Left ventricle myocardium superior (tissue), 1 donor: ENCODE measurements at regions not wholly inside any gene's neighbourhood (a gene's known extent, or its start where the extent isn't known, plus 50 kb on each side); places are given as distances from the start of the nearest gene placed in this dataset.

Experiments used
- ATAC-seq: fragments of 200-7000 bp; cut with Tn5 transposase; one replicate; pipeline ENCODE4 v1.9.1; 2020; ENCODE audit warnings: mild to moderate bottlenecking, moderate library complexity
- DNase-seq: peaks from one replicate; pipeline ENCODE4 v3.0.0-alpha.2; 2020
- intact Hi-C: fragments of 100-400 bp; cut with micrococcal nuclease; formaldehyde crosslinking; loops from one replicate; pipeline ENCODE4 v1.11.0; 2022
- donor health status: DM: no; HTN: yes; CAD: no; lungs with severe emphysema.

DNA sequence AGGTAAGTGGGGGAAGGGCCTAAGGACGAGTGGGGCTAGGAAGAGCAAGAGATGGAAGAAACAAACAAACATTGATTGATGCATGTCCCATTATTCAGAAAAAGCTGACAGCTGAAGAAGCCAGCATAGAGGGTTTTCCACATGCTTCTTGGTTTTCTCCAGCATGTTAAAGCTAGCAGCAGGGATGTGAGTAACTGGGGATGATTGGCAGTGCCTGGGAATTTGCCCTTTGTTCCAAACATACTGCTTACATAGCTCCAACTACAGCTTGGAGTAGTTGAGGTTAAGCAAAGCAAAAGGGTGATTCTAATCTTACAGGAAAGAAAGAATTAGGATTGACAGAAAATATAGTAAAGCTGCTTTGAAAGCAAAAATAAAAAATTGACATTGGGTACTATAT is 68.0 kb upstream of the IFNG-AS1 start:
- ATAC-seq (no peak), DNase-seq (no peak)
- intact Hi-C loops: no loop called here

- DNase-seq: no peak
- intact Hi-C loops: no loop called here
Measured at GRCh38 chr12:67922245-67922644, 67.0 kb upstream of the IFNG-AS1 start.

GRCh38 chr12:67925077-67925476 is 64.2 kb upstream of the IFNG-AS1 start:
- intact Hi-C loops: no loop called here
- ATAC-seq (no peak), DNase-seq (no peak)

More at GRCh38 chr12:67922245-67922644, 67.0 kb upstream of the IFNG-AS1 start:
- no peak for ATAC-seq

DNA sequence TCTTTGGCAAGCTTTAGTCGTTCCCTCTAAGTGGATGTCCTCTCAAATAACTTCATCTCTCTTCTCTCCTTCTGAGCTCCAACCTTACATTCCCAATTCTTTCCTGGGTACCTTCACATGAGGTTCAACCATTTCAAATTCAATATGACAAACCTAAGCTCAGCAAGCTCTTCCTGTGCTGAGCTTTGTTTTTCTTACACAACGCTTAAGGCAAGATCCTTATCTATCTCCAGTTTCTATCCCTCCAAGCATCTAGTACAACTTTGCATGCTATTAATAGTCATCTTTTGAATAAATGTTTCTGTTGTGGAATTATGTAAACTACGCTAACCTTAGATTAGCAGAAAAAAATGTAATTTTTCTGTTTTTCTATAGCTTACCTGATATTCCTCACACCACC is 63.7 kb upstream of the IFNG-AS1 start:
- DNase-seq (no peak), ATAC-seq (no peak)
- intact Hi-C loops: no loop called here

- ATAC-seq (peak; percentile 60), DNase-seq (no peak)
- intact Hi-C loops: no loop called here
Measured at GRCh38 chr12:67926063-67926462, 63.2 kb upstream of the IFNG-AS1 start.

GRCh38 chr12:67927324-67927723 is 61.9 kb upstream of the IFNG-AS1 start:
- DNase-seq: no peak
- intact Hi-C loops: no loop called here
- no peak for ATAC-seq

DNA sequence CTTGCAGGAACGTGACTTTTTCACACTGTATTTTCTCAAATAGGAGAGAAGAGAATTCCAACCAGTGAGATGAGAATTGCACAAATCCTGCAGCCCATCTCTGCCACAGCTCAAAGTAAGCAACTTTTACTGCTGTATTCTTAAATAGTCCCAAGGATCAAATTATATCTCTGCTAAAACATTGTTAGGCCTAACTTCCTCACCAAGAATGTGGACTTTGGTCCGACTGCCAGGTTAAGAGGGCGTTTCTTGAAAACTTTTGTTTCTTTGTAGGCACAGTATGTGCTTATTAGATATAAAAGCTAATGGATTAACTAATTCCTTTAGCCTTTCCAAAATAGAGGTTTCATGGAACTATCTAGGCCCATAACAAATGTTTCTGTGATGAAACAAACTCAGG is 61.4 kb upstream of the IFNG-AS1 start:
- DNase-seq: no peak
- ATAC-seq: no peak
- intact Hi-C loops: no loop called here

- peak; percentile 78 for ATAC-seq
- no peak for DNase-seq
- intact Hi-C loops: no loop called here
Measured at GRCh38 chr12:67928621-67929383, 60.4 kb upstream of the IFNG-AS1 start.

DNA sequence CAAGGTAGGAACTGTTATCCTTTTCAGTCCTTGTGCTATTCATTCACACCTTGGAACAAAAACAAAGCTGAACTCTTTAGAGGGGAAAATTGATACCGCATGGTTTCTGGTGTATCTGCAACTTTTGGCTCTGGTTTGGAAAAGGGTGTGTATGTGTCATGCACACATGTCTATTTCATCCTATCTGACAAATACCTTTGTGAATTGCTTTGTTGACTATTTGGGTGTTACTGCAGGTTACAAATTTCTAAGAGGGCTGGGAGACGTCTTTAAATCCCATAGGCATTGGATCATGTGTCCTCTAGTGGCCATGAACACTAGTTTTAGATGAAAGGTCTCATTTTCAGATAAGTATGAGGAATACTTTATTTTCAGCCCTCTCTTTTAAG is 59.9 kb upstream of the IFNG-AS1 start:
- DNase-seq (no peak), ATAC-seq (peak; percentile 50)
- intact Hi-C loops: no loop called here

DNA sequence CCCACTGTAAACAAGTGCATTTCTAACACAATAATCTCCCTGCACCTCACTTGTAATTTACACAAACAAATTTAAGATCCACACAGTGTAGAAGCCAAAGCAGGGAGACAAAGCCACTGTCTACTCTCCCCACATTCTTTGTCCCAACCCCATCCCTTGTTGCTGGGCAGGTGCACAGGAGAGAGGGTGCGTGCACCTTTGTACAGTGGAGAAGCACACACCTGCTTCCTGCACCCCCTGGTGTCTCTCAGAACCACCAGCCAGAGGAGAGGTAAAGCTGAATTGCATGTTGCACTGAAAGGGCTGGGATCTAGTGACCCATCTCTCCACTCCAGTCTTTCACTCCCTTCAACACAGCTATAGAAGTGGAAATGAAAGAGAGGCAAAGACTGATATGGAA is 51.4 kb upstream of the IFNG-AS1 start:
- ATAC-seq (no peak), DNase-seq (no peak)
- intact Hi-C loops: no loop called here
